ENCODE measurements at regions not wholly inside any gene's neighbourhood (a gene's known extent, or its start where the extent isn't known, plus 50 kb on each side); places are given as distances from the start of the nearest gene placed in this dataset.

DNA sequence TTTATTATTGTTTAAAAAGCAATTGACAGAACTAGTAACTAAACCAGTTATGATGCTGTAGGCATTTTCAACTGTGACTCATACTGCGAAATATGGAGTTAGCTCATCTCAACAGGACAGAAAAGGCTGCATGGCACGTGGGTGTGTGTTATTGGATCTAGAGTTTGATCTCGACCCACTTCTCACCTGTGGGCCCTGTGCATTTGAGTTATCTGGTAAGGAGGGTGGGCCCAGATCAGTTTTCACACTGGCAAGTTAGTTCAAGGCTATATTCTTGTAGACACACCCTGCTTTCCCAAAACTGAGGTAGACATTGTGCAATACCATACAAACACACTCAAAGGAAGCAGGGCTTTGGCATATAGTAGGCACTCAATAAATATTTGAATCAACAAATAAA is 71.3 kb upstream of the PRDX6 start:
- Histone ChIP-seq H2BK5ac (ENCODE audit: low read length) (no peak overlapping the region), H2AK5ac (ENCODE audit: low read length) (no peak overlapping the region), H2BK15ac (replicated peaks; ENCODE audit: low read depth) (no peak overlapping the region), H3K23ac (ENCODE audit: low read length) (no peak overlapping the region), H3K56ac (ENCODE audit: low read length) (no peak overlapping the region), H3K9ac (ENCODE audit: low read length) (no peak overlapping the region), H3K4ac (ENCODE audit: low read depth, low read length) (no peak overlapping the region), H3K4me2 (ENCODE audit: low read length) (no peak overlapping the region), H3K18ac (ENCODE audit: low read length) (no peak overlapping the region), H3K4me3 (ENCODE audit: low read length) (no peak overlapping the region), H3K79me2 (ENCODE audit: control insufficient read depth, insufficient read depth, low read length) (no peaks in the 10 kb centered on the region), H4K8ac (ENCODE audit: low read depth, low read length) (no peak overlapping the region), H3K27ac (ENCODE audit: low read depth, low read length) (no peak overlapping the region), H3K4me1 (ENCODE audit: control insufficient read depth, low read depth, low read length) (no peaks in the 10 kb centered on the region), H2BK120ac (ENCODE audit: low read depth, low read length) (no peak overlapping the region), H3K79me1 (ENCODE audit: low read length) (no peaks in the 10 kb centered on the region), H3K27me3 (ENCODE audit: insufficient read depth, low read length, poor library complexity) (no peaks in the 10 kb centered on the region), H4K5ac (ENCODE audit: low read length) (no peak overlapping the region), H3K36me3 (ENCODE audit: control insufficient read depth, insufficient read depth, low read length) (no peaks in the 10 kb centered on the region)
- no peak for DNase-seq
- WGBS (ENCODE audit: extremely low coverage, insufficient coverage, low lambda C conversion rate): no CpG with 5 or more reads among the region's 3 CpGs

- Histone ChIP-seq H3K18ac (ENCODE audit: low read length) (no peak overlapping the region), H3K4me3 (ENCODE audit: low read length) (no peak overlapping the region), H3K4ac (ENCODE audit: low read depth, low read length) (no peak overlapping the region), H3K4me1 (ENCODE audit: control insufficient read depth, low read depth, low read length) (no peaks in the 10 kb centered on the region), H3K9ac (ENCODE audit: low read length) (no peak overlapping the region), H3K79me1 (ENCODE audit: low read length) (no peaks in the 10 kb centered on the region), H4K8ac (ENCODE audit: low read depth, low read length) (no peak overlapping the region), H3K23ac (ENCODE audit: low read length) (no peak overlapping the region), H3K56ac (ENCODE audit: low read length) (peak overlapping the region; percentile 17), H3K4me2 (ENCODE audit: low read length) (no peak overlapping the region), H2BK120ac (ENCODE audit: low read depth, low read length) (no peak overlapping the region), H2BK15ac (replicated peaks; ENCODE audit: low read depth) (no peak overlapping the region), H4K5ac (ENCODE audit: low read length) (no peak overlapping the region), H3K79me2 (ENCODE audit: control insufficient read depth, insufficient read depth, low read length) (no peaks in the 10 kb centered on the region), H3K27me3 (ENCODE audit: insufficient read depth, low read length, poor library complexity) (no peaks in the 10 kb centered on the region), H3K27ac (ENCODE audit: low read depth, low read length) (no peak overlapping the region), H2AK5ac (ENCODE audit: low read length) (no peak overlapping the region), H2BK5ac (ENCODE audit: low read length) (no peak overlapping the region), H3K36me3 (ENCODE audit: control insufficient read depth, insufficient read depth, low read length) (no peaks in the 10 kb centered on the region)
- WGBS (ENCODE audit: extremely low coverage, insufficient coverage, low lambda C conversion rate): no CpG with 5 or more reads among the region's 8 CpGs
- no peak for DNase-seq
These were observed 70.3 kb upstream of the PRDX6 start for GRCh38 chr1:173406783-173407230.

GRCh38 chr1:173407846-173408245 is 69.3 kb upstream of the PRDX6 start:
- DNase-seq: no peak
- no peak overlapping the region for H3K4me3 ChIP-seq (ENCODE audit: low read length)
- H4K8ac ChIP-seq (ENCODE audit: low read depth, low read length): no peak overlapping the region
- H3K56ac ChIP-seq (ENCODE audit: low read length): no peak overlapping the region
- no peak overlapping the region for H3K27ac ChIP-seq (ENCODE audit: low read depth, low read length)
- H3K23ac ChIP-seq (ENCODE audit: low read length): no peak overlapping the region
- H3K4ac ChIP-seq (ENCODE audit: low read depth, low read length): no peak overlapping the region
- H3K79me1 ChIP-seq (ENCODE audit: low read length): no peaks in the 10 kb centered on the region
- no peak overlapping the region for H2BK5ac ChIP-seq (ENCODE audit: low read length)
- no peak overlapping the region for H4K5ac ChIP-seq (ENCODE audit: low read length)
- no peaks in the 10 kb centered on the region for H3K4me1 ChIP-seq (ENCODE audit: control insufficient read depth, low read depth, low read length)
- no peak overlapping the region for H2AK5ac ChIP-seq (ENCODE audit: low read length)
- H3K36me3 ChIP-seq (ENCODE audit: control insufficient read depth, insufficient read depth, low read length): no peaks in the 10 kb centered on the region
- H3K18ac ChIP-seq (ENCODE audit: low read length): no peak overlapping the region
- H2BK15ac ChIP-seq (replicated peaks; ENCODE audit: low read depth): no peak overlapping the region
- H3K9ac ChIP-seq (ENCODE audit: low read length): no peak overlapping the region
- H3K4me2 ChIP-seq (ENCODE audit: low read length): no peak overlapping the region
- no peaks in the 10 kb centered on the region for H3K79me2 ChIP-seq (ENCODE audit: control insufficient read depth, insufficient read depth, low read length)
- H2BK120ac ChIP-seq (ENCODE audit: low read depth, low read length): no peak overlapping the region
- H3K27me3 ChIP-seq (ENCODE audit: insufficient read depth, low read length, poor library complexity): no peaks in the 10 kb centered on the region

GRCh38 chr1:173408886-173409285 is 68.2 kb upstream of the PRDX6 start:
- no peak overlapping the region for H3K4ac ChIP-seq (ENCODE audit: low read depth, low read length)
- no peak overlapping the region for H2BK15ac ChIP-seq (replicated peaks; ENCODE audit: low read depth)
- no peaks in the 10 kb centered on the region for H3K36me3 ChIP-seq (ENCODE audit: control insufficient read depth, insufficient read depth, low read length)
- WGBS (ENCODE audit: extremely low coverage, insufficient coverage, low lambda C conversion rate): no CpG with 5 or more reads among the region's 1 CpG
- no peak overlapping the region for H2BK120ac ChIP-seq (ENCODE audit: low read depth, low read length)
- DNase-seq: no peak
- H3K4me3 ChIP-seq (ENCODE audit: low read length): no peak overlapping the region
- no peaks in the 10 kb centered on the region for H3K4me1 ChIP-seq (ENCODE audit: control insufficient read depth, low read depth, low read length)
- no peak overlapping the region for H3K9ac ChIP-seq (ENCODE audit: low read length)
- H4K5ac ChIP-seq (ENCODE audit: low read length): no peak overlapping the region
- H3K23ac ChIP-seq (ENCODE audit: low read length): no peak overlapping the region
- no peak overlapping the region for H3K18ac ChIP-seq (ENCODE audit: low read length)
- no peak overlapping the region for H3K27ac ChIP-seq (ENCODE audit: low read depth, low read length)
- no peak overlapping the region for H2BK5ac ChIP-seq (ENCODE audit: low read length)
- H3K4me2 ChIP-seq (ENCODE audit: low read length): no peak overlapping the region
- no peaks in the 10 kb centered on the region for H3K79me1 ChIP-seq (ENCODE audit: low read length)
- H2AK5ac ChIP-seq (ENCODE audit: low read length): no peak overlapping the region
- no peak overlapping the region for H3K56ac ChIP-seq (ENCODE audit: low read length)
- no peaks in the 10 kb centered on the region for H3K27me3 ChIP-seq (ENCODE audit: insufficient read depth, low read length, poor library complexity)
- H3K79me2 ChIP-seq (ENCODE audit: control insufficient read depth, insufficient read depth, low read length): no peaks in the 10 kb centered on the region
- H4K8ac ChIP-seq (ENCODE audit: low read depth, low read length): no peak overlapping the region

DNA sequence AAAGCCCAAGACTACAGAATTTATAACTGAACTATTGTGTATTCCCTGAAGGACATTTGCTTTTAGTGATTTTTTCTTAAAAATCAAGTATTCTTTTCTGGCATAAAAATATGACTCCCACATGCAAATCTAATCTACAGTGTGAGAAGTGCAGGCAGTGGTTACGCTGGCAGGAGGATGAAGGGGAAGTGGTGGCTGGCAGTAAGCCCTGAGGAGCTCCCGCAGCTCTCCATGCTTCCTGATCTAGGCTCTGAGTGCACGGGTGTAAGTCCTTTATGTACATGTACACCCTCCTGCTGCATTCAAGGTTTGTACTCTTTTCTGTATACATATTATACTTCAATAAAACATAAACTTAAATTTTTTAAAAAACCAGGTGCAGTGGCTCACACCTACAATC is 67.5 kb upstream of the PRDX6 start:
- no peak overlapping the region for H3K4ac ChIP-seq (ENCODE audit: low read depth, low read length)
- H3K79me2 ChIP-seq (ENCODE audit: control insufficient read depth, insufficient read depth, low read length): no peaks in the 10 kb centered on the region
- H3K4me1 ChIP-seq (ENCODE audit: control insufficient read depth, low read depth, low read length): no peaks in the 10 kb centered on the region
- no peaks in the 10 kb centered on the region for H3K27me3 ChIP-seq (ENCODE audit: insufficient read depth, low read length, poor library complexity)
- no peak for DNase-seq
- H3K36me3 ChIP-seq (ENCODE audit: control insufficient read depth, insufficient read depth, low read length): no peaks in the 10 kb centered on the region
- no peak overlapping the region for H2AK5ac ChIP-seq (ENCODE audit: low read length)
- H3K4me2 ChIP-seq (ENCODE audit: low read length): no peak overlapping the region
- H3K18ac ChIP-seq (ENCODE audit: low read length): no peak overlapping the region
- no peak overlapping the region for H2BK120ac ChIP-seq (ENCODE audit: low read depth, low read length)
- H3K56ac ChIP-seq (ENCODE audit: low read length): no peak overlapping the region
- no peak overlapping the region for H2BK5ac ChIP-seq (ENCODE audit: low read length)
- H3K27ac ChIP-seq (ENCODE audit: low read depth, low read length): no peak overlapping the region
- no peak overlapping the region for H4K5ac ChIP-seq (ENCODE audit: low read length)
- H3K23ac ChIP-seq (ENCODE audit: low read length): no peak overlapping the region
- WGBS (ENCODE audit: extremely low coverage, insufficient coverage, low lambda C conversion rate): no CpG with 5 or more reads among the region's 3 CpGs
- no peak overlapping the region for H2BK15ac ChIP-seq (replicated peaks; ENCODE audit: low read depth)
- H3K4me3 ChIP-seq (ENCODE audit: low read length): no peak overlapping the region
- no peak overlapping the region for H3K9ac ChIP-seq (ENCODE audit: low read length)
- no peak overlapping the region for H4K8ac ChIP-seq (ENCODE audit: low read depth, low read length)
- no peaks in the 10 kb centered on the region for H3K79me1 ChIP-seq (ENCODE audit: low read length)

- Histone ChIP-seq H3K4me2 (ENCODE audit: low read length) (no peak overlapping the region), H2BK120ac (ENCODE audit: low read depth, low read length) (no peak overlapping the region)
These were observed 66.9 kb upstream of the PRDX6 start for GRCh38 chr1:173410133-173410793.

More at GRCh38 chr1:173410133-173410793, 66.9 kb upstream of the PRDX6 start:
- no peaks in the 10 kb centered on the region for H3K4me1 ChIP-seq (ENCODE audit: control insufficient read depth, low read depth, low read length)
- no CpG with 5 or more reads among the region's 4 CpGs for WGBS (ENCODE audit: extremely low coverage, insufficient coverage, low lambda C conversion rate)
- H3K79me2 ChIP-seq (ENCODE audit: control insufficient read depth, insufficient read depth, low read length): no peaks in the 10 kb centered on the region
- no peak overlapping the region for H3K23ac ChIP-seq (ENCODE audit: low read length)
- H3K56ac ChIP-seq (ENCODE audit: low read length): no peak overlapping the region
- no peak overlapping the region for H3K18ac ChIP-seq (ENCODE audit: low read length)
- DNase-seq: no peak
- H3K36me3 ChIP-seq (ENCODE audit: control insufficient read depth, insufficient read depth, low read length): no peaks in the 10 kb centered on the region
- no peak overlapping the region for H2BK5ac ChIP-seq (ENCODE audit: low read length)
- no peaks in the 10 kb centered on the region for H3K79me1 ChIP-seq (ENCODE audit: low read length)
- no peak overlapping the region for H3K27ac ChIP-seq (ENCODE audit: low read depth, low read length)
- no peak overlapping the region for H3K4ac ChIP-seq (ENCODE audit: low read depth, low read length)
- H2AK5ac ChIP-seq (ENCODE audit: low read length): no peak overlapping the region
- H3K27me3 ChIP-seq (ENCODE audit: insufficient read depth, low read length, poor library complexity): no peaks in the 10 kb centered on the region
- no peak overlapping the region for H4K5ac ChIP-seq (ENCODE audit: low read length)
- H4K8ac ChIP-seq (ENCODE audit: low read depth, low read length): no peak overlapping the region
- no peak overlapping the region for H2BK15ac ChIP-seq (replicated peaks; ENCODE audit: low read depth)
- no peak overlapping the region for H3K9ac ChIP-seq (ENCODE audit: low read length)
- no peak overlapping the region for H3K4me3 ChIP-seq (ENCODE audit: low read length)
